KMS-11 (cell line): ENCODE measurements at regions not wholly inside any gene's neighbourhood (a gene's known extent, or its start where the extent isn't known, plus 50 kb on each side); places are given as distances from the start of the nearest gene placed in this dataset.

Source experiments
- H2AFZ ChIP-seq: fragments of 200-600 bp; sonication (generic); 2 replicates; pipeline ENCODE4 v1.6.1; 2016; ENCODE audit warnings: antibody characterized with exemption, mixed run types, low read depth
- H3K27ac ChIP-seq: fragments of 200-600 bp; sonication (generic); 2 replicates; pipeline ENCODE4 v1.6.1; 2016; ENCODE audit warnings: mild to moderate bottlenecking, mixed run types
- H3K27me3 ChIP-seq: fragments of 200-600 bp; sonication (generic); 2 replicates; pipeline ENCODE4 v1.6.1; 2017; ENCODE audit warnings: mild to moderate bottlenecking, low read depth, mixed run types, moderate library complexity; ENCODE audit not compliant: insufficient read depth
- H3K36me3 ChIP-seq: fragments of 200-600 bp; sonication (generic); 2 replicates; pipeline ENCODE4 v1.6.1; 2017; ENCODE audit warnings: mild to moderate bottlenecking, mixed run types; ENCODE audit not compliant: insufficient read depth
- H3K4me1 ChIP-seq: fragments of 200-600 bp; sonication (generic); 2 replicates; pipeline ENCODE4 v1.6.1; 2016; ENCODE audit warnings: mild to moderate bottlenecking, low read depth, mixed run types; ENCODE audit not compliant: poor library complexity, severe bottlenecking
- H3K4me2 ChIP-seq: fragments of 200-600 bp; sonication (generic); 2 replicates; pipeline ENCODE4 v1.7.0; 2016; ENCODE audit warnings: mild to moderate bottlenecking, mixed run types
- H3K4me3 ChIP-seq: fragments of 200-600 bp; sonication (generic); IDR thresholded peaks from 2 replicates; pipeline ENCODE4 v1.6.1; 2017; ENCODE audit warnings: low read depth, low read length, mixed read lengths; ENCODE audit not compliant: insufficient read depth
- H3K79me2 ChIP-seq: fragments of 200-600 bp; sonication (generic); 2 replicates; pipeline ENCODE4 v1.6.1; 2016; ENCODE audit warnings: low read depth, mixed run types; ENCODE audit not compliant: insufficient read depth
- H3K9ac ChIP-seq: fragments of 200-600 bp; sonication (generic); 2 replicates; pipeline ENCODE4 v1.6.1; 2016; ENCODE audit warnings: mild to moderate bottlenecking, mixed run types
- H4K20me1 ChIP-seq: fragments of 200-600 bp; sonication (generic); 2 replicates; pipeline ENCODE4 v1.6.1; 2016; ENCODE audit warnings: mild to moderate bottlenecking, mixed run types; ENCODE audit not compliant: insufficient read depth
- TF ChIP-seq, protein P1 (sequence below): fragments of 200-600 bp; sonication (generic); conservative IDR thresholded peaks from 2 replicates; pipeline ENCODE4 v1.6.1; 2017; ENCODE audit warnings: low read depth, mild to moderate bottlenecking, antibody characterized with exemption, low read length, moderate library complexity, mixed read lengths

DNA sequence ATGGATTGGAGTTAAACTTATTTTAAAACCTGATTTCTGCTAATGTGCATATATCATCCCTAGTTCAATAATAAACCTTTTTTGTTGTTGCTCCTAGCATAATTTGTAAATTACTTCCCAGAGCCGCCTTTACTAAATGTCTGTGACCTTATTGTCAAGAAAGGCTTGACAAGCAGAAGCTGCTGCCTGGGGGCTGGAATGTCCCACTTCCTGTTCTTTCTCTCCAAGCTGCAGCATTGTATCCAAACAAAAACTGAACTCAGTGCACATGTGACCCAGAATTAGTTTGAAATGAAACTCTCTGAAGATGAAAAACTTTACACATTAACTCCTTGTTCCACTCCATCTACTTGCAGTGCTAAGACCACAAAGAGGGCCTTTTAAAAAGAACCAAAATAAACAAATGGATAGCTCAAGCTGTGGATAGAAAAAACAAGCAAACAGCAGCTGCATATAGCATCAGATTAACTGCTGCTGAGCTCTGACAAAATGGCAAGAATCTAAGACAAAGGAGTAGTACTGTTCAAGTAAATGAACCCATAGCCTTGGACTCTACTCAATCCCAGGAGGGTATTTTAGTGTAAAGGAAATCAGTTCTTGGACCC lies 99.8 kb upstream of the NEUROD1 start:
- no peaks in the 10 kb centered on the region for H4K20me1 ChIP-seq
- no peaks in the 10 kb centered on the region for H3K36me3 ChIP-seq
- H3K27me3 ChIP-seq: no peaks in the 10 kb centered on the region
- no peak overlapping the region for H3K27ac ChIP-seq
- no peaks in the 10 kb centered on the region for H3K4me1 ChIP-seq
- no peak overlapping the region for H2AFZ ChIP-seq
- TF ChIP-seq, protein P1, sequence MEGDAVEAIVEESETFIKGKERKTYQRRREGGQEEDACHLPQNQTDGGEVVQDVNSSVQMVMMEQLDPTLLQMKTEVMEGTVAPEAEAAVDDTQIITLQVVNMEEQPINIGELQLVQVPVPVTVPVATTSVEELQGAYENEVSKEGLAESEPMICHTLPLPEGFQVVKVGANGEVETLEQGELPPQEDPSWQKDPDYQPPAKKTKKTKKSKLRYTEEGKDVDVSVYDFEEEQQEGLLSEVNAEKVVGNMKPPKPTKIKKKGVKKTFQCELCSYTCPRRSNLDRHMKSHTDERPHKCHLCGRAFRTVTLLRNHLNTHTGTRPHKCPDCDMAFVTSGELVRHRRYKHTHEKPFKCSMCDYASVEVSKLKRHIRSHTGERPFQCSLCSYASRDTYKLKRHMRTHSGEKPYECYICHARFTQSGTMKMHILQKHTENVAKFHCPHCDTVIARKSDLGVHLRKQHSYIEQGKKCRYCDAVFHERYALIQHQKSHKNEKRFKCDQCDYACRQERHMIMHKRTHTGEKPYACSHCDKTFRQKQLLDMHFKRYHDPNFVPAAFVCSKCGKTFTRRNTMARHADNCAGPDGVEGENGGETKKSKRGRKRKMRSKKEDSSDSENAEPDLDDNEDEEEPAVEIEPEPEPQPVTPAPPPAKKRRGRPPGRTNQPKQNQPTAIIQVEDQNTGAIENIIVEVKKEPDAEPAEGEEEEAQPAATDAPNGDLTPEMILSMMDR: no peak
- H3K79me2 ChIP-seq: no peaks in the 10 kb centered on the region
- no peak overlapping the region for H3K4me3 ChIP-seq
- H3K4me2 ChIP-seq: no peak overlapping the region
- H3K9ac ChIP-seq: no peak overlapping the region

DNA sequence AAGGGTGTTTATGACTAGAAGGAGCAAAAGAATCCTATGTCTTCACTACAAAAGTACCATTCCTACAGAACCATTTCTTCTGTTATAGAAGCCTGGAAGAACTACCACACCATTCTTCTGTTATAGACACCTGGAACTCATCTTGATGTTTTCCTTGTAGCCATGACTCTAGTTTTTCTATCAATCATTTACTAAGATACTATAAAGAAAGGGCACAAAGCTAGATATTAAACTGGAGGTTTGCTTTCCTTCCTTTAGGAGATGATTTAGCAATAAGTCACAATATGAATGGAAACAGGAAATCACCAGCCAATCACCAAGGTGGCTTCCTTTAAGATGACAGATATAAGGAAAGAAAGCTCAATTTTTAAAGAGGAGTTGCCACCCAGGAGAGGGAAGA lies 100.3 kb upstream of the NEUROD1 start:
- H3K36me3 ChIP-seq: no peaks in the 10 kb centered on the region
- no peak overlapping the region for H3K4me2 ChIP-seq
- no peaks in the 10 kb centered on the region for H3K4me1 ChIP-seq
- no peak overlapping the region for H3K4me3 ChIP-seq
- no peaks in the 10 kb centered on the region for H4K20me1 ChIP-seq
- no peak overlapping the region for H2AFZ ChIP-seq
- H3K79me2 ChIP-seq: no peaks in the 10 kb centered on the region
- no peaks in the 10 kb centered on the region for H3K27me3 ChIP-seq
- H3K27ac ChIP-seq: no peak overlapping the region
- TF ChIP-seq, protein P1: no peak
- H3K9ac ChIP-seq: no peak overlapping the region

DNA sequence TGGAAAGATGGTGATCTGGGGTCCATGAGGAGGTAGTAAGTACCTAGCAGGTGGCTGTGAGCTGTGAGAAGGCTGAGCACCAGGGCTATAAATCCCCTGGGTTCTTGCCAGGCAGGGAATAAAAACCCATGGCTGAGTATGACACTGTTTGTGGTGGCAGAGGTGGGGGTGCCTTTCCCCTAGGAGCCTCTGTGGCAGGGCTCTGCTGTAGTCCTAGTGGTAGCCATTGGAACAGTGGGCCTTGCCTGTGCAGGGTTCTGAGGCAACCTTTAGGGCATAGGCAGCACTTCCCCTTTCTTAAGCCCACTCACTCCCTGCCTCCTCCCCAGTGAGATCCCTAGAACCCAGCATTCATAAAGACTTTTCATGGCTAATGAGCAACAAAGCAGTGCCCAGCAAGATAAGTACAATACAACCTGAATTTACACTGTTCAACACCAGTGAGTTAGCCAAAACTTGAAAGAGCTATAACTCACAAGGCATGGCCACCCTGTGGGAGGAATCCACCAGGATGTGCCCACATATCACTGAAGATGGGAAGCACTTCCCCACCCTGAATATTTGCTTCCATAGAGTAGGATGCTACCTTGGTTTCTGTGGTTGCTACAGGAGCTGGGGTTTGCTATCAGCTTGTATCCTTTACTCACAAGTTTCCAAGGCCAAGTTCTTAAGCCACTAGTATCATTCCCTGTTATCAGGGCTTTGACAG lies 100.9 kb upstream of the NEUROD1 start:
- H3K4me2 ChIP-seq: no peak overlapping the region

DNA sequence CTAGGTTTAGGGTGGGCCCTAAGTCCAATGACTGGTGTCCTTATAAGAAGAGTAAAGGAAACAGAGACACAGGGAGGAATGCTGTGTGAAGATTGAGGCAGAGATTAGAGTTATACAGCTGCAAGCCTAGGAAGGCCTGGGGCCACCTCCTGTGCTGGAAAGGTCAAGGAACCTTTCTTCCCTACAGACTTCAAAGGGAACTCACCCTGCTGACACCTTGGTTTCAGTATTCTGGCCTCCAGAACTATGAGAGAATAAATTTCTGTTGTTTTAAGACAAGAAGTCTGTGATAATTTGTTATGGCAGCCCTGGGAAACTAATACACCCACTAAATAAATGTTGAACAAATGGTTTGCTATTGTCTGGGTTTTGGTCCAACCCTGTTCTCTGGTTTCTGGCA lies 102.3 kb upstream of the NEUROD1 start:
- Histone ChIP-seq H3K4me2 (no peak overlapping the region), H3K79me2 (no peaks in the 10 kb centered on the region), H3K36me3 (no peaks in the 10 kb centered on the region), H3K27ac (no peak overlapping the region), H3K9ac (no peak overlapping the region), H3K4me3 (no peak overlapping the region), H4K20me1 (no peaks in the 10 kb centered on the region), H3K27me3 (no peaks in the 10 kb centered on the region), H3K4me1 (no peaks in the 10 kb centered on the region), H2AFZ (no peak overlapping the region)
- TF ChIP-seq, protein P1: no peak

More for the DNA sequence above, 100.9 kb upstream of the NEUROD1 start:
- TF ChIP-seq, protein P1: no peak
- Histone ChIP-seq H4K20me1 (no peaks in the 10 kb centered on the region), H3K9ac (no peak overlapping the region), H2AFZ (no peak overlapping the region), H3K4me1 (no peaks in the 10 kb centered on the region), H3K36me3 (no peaks in the 10 kb centered on the region), H3K4me3 (no peak overlapping the region), H3K79me2 (no peaks in the 10 kb centered on the region), H3K27ac (no peak overlapping the region), H3K27me3 (no peaks in the 10 kb centered on the region)
